HG02970 (cell line): ENCODE measurements at regions not wholly inside any gene's neighbourhood (a gene's known extent, or its start where the extent isn't known, plus 50 kb on each side); places are given as distances from the start of the nearest gene placed in this dataset.

Experiments used
- ATAC-seq: cut with Tn5 transposase; IDR thresholded peaks from one replicate; pipeline ENCODE4 v1.9.1; 2021; ENCODE audit warnings: mild to moderate bottlenecking, moderate library complexity, moderate number of reproducible peaks; ENCODE audit not compliant: unreplicated experiment, low FRiP score

- no peak for ATAC-seq
Measured at GRCh38 chr10:52635651-52636050, 136.9 kb downstream of the MBL2 start.

DNA sequence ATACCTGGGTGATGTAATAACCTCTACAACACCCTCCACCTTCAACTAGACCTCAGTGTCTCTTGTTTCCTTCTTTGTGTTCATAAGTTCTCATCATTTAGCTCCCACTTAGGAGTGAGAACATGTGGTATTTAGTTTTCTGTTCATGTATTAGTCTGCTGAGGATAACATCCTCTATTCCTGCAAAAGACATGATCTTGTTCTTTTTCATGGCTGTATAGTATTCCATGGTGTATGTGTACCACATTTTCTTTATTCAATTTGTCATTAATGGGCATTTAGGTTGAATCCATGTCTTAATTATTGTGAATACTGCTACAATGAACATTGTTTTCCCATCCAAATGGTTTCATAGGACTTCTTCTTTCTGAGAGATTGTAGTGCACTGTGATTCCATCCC lies 135.7 kb downstream of the MBL2 start:
- ATAC-seq, result no peak

GRCh38 chr10:52637592-52637991 lies 135.0 kb downstream of the MBL2 start:
- ATAC-seq, result no peak

DNA sequence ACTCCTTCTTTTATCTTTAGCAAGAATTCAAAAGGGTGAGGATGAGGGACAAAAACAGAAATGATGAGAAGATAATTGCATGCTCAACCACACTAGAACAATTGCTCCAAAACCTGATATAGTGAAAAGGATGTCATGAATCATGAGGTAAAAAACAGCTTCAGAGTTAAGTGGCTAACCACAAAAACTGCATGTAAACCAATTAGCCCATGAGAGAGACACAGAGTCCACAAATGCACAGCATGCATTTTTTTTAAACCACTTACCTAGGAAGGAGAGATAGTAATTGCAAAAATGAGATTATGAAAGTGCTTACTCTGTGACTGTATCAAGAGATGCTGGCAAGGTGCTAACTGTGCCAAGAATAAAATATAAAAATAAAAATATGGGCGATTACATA lies 132.9 kb downstream of the MBL2 start:
- ATAC-seq, result no peak

GRCh38 chr10:52642208-52642607 lies 130.4 kb downstream of the MBL2 start:
- ATAC-seq, result no peak

- ATAC-seq, result peak; percentile 78
Measured at GRCh38 chr10:52644373-52645186, 128.0 kb downstream of the MBL2 start.

- no peak for ATAC-seq
Measured at GRCh38 chr10:52645187-52645758, 127.3 kb downstream of the MBL2 start.

- ATAC-seq, result no peak
Measured at GRCh38 chr10:52649511-52649910, 123.1 kb downstream of the MBL2 start.

DNA sequence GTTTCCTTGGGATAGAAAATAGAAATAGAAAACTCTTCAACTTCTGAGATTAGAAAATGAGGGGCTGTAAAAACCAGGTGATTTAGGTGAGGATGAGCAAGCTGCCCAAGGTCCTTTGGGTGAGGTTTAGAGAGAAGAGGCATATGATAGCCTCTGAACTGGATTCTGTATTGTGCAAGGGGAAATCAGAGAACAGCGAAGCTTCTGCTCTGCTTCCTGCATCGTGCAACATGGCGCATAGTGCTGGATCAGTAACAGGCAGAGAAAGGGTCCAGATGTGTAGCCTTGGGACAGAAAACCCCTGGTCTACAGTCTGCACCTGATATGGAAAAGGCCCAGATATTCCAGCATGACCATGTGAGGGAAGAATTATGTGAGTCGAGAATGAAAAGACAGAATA lies 121.7 kb downstream of the MBL2 start:
- no peak for ATAC-seq

- no peak for ATAC-seq
Measured at GRCh38 chr10:52651293-52651692, 121.3 kb downstream of the MBL2 start.

DNA sequence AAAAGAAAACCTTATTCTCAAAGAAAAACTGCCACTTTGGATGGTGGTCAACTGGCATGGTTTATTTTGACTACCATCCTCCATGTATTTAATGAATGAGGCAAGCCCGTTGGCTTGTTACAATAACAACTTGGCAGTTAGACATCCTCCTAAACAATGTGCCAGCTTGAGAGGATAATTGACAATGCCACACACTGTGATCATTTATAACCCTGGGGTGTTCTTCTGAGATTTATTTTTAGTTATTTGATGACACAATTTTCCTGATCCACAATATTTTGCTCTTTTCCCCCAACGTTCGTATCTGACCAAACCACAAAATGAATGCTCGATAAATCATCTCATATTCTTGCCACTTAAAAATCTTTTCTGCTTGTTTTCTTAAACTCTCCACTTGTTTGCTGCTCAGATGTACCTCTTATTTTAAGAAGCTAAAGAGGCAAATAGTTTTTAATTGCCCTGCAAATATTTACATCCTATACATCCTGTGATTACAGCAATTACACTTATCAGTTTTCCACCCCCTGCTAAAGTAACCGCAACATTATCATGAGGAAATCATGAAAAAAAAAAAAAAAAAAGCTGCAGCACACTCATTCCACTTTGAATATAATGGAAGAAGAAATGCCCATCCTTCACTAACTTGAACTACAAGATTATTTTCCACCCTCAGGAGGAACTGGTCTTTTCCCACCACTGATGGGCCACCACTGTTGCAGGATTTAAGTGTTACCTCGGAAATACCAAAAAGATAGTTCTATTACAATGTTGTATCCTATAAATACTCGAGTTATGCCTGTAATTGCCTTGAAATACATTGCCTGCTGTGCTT lies 119.9 kb downstream of the MBL2 start:
- ATAC-seq, result no peak

DNA sequence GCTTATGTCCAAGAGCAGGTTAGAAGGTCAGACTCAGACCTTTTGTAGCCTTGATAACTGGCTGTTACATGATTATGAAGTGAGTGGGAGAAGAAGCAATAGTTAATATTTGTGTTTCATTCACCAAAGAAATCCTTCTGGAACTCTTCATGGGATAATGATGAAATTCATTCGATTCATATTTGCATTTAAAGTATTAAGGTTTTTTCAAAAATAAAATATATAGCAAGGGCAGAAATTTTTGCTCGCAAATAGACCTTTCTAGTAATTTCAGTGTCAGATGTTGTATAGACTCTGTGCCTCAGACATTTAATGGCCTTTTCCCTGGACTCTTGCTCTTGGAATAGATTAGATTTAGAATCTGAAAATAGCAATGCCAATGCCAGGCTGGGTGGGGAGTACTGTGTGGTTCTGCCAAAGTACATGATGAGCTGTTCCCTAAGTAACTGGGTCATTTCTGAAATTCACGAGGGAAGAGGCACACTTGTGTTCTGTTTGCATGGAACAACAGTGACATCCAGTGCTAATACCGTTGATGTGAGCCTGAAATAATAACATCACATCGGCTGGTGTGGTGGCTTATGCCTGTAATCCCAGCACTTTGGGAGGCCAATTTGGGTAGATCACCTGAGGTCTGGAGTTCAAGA lies 119.2 kb downstream of the MBL2 start:
- ATAC-seq, result no peak

DNA sequence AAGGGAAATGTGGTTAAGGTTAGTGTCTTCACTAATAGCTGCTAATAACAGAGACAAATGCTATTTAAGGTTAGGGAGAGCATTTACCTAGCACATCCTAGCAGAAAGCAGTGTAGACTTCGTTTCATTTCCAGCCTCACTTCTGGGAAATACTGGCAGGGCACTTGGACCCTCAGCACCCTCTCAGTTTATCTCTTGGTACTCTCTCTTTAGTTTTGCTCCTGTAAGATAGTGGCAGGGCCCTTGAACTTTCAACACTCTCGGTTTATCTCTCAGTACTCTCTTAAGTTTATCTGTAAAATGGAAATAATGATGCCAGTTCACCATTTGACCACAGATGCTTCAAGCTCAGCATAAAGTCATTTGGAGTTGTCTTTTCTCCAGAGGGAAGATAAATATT lies 118.4 kb downstream of the MBL2 start:
- no peak for ATAC-seq

- ATAC-seq, result no peak
Measured at GRCh38 chr10:52658112-52658511, 114.5 kb downstream of the MBL2 start.

DNA sequence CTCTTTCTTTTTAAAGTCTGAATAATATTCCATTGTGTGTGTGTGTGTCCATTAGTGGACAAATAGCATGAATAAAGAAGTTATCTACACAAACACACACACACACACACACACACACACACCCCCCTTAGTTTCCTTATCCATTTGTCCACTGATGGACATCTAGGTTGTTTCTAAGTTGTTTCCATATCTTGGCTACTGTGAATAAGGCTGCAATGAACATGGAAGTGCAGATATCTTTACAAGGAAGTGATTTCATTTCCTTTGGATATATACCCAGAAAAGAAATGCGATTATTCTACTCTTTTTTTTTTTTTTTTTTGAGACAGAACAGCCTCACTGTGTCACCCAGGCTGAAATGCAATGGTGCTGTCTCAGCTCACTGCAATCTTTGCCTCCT lies 113.5 kb downstream of the MBL2 start:
- ATAC-seq, result no peak

GRCh38 chr10:52662256-52662655 lies 110.3 kb downstream of the MBL2 start:
- no peak for ATAC-seq

DNA sequence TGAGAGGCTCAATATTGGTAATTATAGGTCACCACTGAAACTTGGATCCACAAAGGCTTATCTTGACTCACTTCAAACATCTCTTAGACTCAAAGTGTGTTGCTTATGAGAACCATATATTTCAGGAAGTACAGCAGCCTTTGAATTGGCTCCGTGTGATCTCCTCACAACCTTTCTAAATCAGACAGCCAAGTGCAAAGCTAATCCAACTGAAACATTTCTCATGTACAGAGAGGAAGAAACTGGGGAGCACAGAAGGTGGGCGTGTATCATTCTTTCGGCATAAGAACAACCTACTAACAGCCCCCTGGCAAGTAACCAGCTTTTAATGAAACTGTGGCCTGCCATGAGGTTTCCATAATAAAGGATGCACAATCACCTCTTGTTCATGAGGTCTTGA lies 109.4 kb downstream of the MBL2 start:
- ATAC-seq, result no peak

DNA sequence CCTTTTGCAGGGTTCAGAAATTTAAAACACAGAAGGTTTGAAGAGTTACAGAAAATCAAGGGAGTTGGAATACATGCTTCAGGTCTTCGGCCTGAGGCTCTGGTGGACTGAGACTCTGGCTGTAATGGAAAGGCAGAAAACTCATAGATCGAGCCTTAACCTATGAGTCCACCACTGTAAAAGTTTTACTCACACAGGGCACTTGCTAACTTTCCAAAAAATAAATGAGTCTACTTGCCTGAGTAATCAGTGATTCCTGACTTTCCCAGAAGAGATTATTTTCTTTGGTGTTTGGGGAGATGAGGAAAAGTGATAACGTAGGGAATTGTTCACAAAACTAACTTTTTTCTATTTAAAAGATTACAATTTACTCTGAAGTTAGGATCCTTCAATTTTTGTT lies 108.0 kb downstream of the MBL2 start:
- ATAC-seq, result no peak

GRCh38 chr10:52665821-52666220 lies 106.8 kb downstream of the MBL2 start:
- no peak for ATAC-seq

- ATAC-seq, result no peak
Measured at GRCh38 chr10:52666931-52667330, 105.7 kb downstream of the MBL2 start.

GRCh38 chr10:52668024-52668423 lies 104.6 kb downstream of the MBL2 start:
- no peak for ATAC-seq
